DMS79 (cell line): ENCODE measurements at regions not wholly inside any gene's neighbourhood (a gene's known extent, or its start where the extent isn't known, plus 50 kb on each side); places are given as distances from the start of the nearest gene placed in this dataset.

Source experiments
- DNase-seq: peaks from one replicate; lab custom pipeline; 2025; lab: John Stamatoyannopoulos, UW

DNA sequence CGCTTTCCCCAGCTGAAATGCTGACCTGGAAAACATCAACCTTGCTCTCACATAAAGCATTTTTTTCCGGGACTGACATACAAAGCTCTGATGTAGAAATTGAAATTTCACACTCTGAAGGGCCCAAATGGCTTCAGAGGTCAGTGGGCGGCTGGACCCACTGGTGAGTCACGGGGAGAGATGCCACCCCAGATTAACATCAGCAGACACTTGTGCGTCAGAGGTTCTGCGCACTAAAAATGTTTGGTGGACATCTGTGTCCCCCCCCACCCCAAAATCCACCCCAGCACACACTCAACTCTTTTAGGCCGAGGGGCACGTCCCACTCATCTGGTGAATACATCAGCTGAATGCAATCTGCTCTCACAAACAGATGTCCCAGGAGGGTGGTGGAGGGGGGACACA lies 208.9 kb downstream of the ASB1 start:
- no peak for DNase-seq

DNA sequence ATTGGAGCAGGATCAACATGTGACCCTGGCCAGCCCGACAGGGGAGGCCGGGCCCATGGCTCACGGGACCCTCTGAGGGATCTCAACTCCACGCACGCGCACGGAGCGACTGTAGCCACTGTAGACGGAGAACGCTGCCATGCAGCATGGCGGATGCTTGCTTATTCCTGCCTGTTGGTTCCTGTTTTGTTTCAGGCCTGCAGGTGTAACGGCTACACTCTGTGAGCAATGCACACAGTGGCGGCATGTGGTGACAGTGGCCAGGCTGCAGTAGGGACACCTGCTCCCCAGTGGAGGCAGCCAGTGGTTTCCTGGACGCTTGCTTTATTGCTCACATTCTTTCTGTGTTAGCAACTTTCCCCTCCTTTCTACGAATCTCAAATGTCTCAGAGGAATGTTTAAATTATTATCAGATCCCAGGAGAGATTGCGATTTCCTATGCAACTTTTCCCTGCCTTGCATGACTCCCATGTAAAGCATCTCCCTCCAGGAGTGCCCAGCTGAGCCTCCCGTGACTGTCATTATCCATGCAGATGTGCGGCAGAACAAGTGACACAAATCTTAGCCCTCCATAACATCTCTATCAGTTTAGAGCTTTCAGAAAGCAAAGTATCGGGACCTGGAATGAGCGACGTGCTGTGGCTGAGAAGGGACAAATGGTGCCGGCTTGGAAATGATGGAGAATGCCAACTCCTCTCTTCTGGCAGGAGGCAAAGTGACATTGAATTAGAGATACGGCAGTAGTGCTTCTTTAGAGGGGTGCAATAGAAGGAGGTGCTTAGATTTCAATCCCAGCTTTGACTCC lies 209.7 kb downstream of the ASB1 start:
- no peak for DNase-seq

DNA sequence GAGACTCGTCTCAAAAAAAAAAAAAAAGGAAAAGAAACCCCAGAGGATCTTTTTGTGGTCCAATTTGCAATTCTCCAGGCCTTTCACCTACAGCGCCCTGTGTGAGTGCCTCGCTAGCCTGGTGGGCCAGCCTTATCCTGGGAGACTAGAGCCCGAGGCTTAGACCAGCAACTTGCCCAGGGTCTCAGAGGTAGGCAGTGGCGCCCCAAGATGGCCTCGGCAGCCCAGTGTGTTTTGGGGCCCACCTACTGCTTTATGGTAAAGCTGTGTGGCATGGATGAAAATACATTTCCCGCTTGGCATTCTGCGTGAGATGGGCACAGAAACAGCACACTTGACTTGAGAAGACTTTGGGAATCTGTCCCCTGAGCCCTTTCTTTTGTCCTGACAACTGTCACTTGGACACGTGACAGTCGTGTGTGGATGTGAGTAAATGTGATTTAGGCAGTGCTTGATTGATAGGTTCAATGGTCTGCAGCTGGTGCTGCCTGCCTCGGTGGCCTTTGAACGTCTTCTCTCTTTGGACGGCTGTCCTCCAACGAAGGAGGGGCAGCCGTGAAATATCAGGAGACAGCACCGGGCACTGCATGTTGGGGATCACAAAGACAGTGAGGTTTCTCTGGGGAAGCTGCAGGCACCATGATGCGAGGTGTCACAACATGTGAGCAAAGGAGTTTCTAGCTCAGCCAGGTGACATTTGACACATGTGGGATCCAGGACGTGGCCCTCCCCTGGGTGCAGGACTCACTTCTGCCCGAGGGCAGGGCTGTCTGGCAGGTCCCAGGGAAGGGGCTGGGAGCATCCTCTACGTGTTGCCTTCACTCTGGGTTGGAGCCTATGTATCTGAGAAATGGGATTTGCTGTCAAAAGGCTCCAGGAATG lies 209.5 kb upstream of the TWIST2 start:
- no peak for DNase-seq

DNA sequence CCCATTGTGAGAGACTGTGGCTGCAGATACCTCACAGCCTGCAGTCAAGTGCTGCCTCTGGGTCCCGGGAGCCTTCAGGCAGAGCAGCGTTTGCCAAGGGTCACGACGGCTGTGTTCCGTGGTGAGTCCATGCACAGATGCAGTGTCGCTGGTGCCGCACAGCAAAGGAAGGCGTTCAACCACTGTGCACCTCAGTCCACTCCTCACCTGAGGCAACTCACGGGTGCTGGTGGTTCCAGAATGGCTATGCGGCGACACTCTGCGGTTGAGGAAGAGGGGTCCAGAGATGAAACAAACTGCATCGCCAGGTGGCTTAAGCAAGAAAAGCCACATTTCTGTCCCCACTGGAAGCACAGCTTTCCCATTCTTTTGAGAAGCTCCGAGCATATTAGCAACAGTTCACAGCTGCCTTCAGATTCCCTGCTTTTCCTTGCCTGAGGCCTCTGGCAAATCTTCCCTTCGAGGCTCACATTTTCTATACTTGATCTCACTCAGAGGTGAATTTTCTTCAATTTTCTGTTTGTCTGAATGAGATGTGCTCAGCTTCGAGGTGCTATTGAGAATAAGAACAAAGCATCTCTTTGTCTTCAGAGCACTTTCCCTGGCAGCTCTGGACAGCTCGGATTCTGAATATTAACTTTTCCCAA lies 208.8 kb upstream of the TWIST2 start:
- no peak for DNase-seq

DNA sequence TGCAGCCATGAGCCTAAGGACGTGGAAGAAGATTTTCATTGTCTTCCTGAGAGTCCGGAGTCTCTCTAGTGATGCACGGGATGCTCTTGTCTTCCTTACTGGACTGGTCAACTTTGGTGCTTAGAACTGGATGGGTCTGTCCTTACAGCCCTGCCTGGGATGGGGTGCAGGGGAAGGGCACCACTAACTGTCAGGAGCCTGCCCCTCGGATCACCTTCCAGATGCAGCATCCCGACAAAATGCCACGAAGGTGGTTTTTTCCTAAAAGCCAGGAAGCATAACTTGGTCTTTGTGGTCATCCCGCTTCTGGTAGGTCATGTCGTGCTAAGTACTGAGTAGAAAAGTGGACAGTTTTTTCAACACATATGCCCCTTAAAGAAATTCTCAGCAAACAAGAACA lies 207.4 kb upstream of the TWIST2 start:
- DNase-seq: no peak

DNA sequence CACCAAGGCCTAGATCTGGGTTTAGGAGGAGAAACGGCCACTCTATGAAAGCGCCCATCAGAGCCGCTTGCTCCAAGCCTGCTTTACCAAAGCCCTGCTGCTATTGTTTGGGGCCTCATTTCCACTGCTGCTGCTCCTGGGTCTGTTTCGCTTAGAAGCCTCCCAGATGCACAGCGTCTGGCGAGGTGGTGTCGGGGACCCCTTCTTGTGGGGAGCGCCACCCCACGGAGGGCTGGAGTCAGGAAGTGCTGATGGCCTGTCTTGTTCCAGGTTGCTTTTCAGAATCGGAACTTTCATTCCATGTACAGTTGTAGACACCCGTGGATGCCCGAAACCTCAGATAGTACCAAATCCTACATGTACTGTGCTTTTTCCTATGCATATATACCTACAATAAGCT lies 204.9 kb upstream of the TWIST2 start:
- DNase-seq: no peak

DNA sequence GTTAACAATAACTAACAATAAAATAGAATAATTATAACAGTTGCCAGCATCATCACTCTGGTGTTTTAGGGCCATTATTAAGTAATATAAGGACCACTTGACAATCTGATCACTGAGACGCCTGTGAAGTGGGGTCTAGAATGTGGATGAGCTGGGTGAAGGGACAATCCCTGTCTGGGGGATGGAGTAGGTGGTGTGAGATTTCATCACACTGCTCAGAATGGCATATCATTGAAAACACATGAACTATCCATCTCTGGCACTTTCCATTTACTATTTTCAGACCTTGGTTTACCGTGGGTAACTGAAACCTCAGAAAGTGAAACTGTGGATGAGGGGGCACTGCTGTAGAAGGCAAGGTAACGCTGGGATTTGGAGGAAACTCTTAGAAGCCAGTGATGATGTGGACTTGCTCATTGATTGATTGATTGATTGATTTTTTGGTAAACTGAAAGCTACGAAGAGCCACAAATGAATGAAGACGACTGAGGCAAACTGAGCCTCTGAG lies 204.4 kb upstream of the TWIST2 start:
- no peak for DNase-seq

DNA sequence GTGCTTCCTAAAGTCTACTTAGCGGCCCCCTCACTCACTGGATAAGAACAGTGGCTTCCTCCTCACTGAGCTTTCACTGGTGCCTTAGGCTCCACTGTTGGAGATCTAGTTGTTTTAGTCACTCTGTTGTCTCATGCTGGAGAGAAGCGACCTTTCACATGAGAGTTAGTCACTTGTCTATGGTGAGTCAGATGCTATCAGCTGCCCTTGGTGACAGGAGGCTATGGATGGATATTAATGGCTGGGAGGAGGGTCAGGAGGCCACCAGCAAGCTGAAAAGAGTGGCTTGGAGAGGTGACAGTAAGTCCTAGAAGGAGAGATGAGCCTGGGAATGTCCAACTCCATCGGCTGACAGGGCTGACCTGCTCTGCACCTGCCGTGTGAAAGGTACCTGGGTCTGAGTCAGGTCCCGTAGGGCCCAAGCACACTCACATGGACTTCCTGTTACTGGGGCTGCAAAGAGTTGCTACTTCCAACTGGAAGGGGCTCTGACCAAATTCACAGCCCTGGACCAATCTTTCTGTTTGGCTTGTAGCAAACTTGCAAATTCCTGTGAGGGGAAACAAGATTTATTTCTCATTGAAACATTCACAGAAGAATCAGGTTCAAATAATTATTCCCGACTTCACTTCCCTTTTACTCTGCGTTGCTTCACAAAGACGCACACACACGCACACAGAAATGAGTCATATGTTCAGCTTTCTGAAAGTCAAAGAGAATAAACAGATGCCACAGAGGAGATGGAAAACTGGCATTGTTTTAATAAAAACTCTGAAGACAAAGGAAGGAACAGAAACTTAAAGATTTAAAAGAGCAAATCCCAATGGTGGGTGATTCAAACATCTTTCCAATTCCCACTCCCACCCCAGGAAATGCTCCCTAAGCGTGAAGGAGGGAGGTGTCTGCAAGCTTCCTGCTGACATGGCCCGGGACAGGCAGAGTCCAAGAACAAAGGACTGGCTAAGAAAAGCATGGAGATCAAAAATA lies 203.5 kb upstream of the TWIST2 start:
- no peak for DNase-seq

DNA sequence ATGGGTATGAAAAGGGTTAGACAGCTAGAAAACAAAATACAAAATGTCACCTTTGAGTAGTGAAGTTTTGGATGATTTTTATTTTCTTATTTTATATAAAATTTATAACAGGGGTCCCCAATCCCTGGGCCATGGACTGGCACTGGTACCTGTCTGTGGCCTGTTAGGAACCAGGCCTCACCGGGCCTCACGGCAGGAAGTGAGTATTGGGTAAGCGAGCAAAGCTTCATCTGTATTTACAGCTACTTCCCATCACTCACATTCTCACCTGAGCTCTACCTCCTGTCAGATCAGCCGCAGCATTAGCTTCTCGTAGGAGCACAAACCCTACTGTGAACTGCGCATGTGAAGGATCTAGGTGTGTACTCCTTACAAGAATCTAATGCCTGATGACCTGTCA lies 202.8 kb upstream of the TWIST2 start:
- no peak for DNase-seq

DNA sequence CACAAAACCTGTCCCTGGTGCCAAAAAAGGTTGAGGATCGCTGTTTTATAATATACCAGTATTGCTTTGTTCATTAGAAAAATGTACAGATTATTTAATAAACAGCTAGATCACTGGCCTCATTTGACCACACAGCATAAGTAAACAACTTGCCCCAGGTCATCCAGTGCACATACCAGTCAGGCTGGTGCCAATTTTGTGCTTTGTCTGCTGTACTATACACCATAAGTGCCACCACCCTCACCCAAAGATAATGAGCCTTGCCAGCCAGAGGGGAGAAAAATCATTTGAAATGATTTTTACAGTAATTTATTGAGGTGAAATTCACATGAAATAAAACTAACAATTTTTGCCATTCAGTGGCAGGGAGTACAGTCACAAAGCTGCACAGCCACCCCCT lies 202.2 kb upstream of the TWIST2 start:
- DNase-seq: no peak

DNA sequence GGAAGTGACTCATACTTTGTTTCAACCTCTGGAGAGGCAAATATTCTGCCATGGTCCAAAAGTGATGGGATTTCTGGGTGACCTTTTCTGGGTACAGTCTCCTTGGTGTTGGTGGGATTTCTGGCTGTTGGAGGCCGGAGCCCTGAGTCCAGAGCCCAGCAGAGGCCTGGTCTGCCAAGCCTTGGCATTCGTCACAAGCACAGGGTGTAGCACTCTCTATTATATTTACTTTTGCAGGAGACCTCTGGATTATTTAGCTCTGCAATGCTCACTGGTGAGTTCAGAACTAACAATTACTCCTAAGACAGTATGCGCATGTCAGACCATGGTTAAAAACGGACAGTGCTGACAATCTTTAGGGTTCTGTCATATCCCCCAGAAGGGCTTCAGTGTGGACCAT lies 201.6 kb upstream of the TWIST2 start:
- no peak for DNase-seq

DNA sequence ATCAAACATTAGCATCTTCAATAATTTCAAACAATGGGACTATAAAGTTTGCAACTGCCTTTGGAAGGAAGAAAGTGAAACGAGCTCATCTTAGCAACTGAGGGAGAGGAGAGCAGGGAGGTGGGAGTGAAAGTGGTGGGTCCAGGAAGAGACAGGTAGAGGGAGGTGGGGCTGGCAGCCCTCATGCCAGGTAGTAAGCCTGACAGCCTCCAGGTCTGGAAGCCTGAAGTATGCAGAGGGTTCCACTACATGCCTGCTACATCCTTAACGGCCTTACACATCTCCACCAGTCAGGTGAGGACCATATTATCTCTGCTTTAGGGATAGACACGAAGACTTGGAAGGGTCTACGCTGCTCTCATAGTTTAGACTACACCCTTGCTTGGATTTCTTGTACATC lies 201.1 kb upstream of the TWIST2 start:
- DNase-seq: no peak

DNA sequence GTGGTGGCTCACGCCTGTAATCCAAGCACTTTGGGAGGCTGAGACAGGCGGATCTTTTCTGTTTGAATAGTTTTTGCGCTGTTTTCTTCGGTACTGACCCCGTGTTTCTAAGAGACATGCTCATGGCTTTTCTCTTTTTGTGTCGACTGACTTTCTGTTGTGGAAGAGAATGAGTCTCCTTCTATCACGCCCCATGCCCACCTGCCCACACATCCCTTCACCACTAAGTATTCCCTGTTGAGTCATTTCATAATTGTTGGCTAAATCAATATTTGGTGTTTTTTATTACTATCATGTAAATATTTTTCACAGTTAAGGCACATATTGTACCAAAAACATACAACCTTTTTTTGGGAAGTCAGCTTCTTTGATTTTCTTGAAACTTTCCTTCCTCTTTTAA lies 198.8 kb upstream of the TWIST2 start:
- DNase-seq: no peak

DNA sequence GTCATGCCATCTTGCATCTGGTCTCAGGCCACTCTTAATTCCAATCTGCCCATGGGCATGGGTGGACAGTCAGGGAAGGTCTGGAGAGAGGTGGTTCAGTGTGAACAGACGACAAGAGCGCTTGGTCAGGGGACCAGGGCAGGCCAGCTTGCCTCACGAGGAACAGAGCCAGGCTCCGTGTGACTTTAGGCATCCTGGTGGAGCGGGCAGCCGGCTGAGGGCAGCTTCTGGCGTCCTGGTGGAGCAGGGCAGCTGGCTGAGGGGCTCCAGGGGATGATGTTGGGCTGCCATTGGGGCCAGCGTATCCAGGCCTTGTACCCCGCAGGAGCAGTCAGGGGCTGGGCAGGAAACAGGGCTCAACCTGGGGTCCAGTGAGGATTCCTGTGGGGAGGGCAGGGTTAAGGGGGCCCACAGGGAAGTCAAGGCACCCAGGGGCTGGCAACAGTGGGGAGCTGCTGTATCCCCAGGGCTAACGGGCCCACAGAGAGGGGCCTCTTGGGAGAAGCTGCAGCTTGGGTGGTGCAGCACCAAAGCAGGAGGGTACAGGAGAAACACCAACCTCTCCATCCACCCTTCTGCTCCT lies 197.9 kb upstream of the TWIST2 start:
- no peak for DNase-seq

DNA sequence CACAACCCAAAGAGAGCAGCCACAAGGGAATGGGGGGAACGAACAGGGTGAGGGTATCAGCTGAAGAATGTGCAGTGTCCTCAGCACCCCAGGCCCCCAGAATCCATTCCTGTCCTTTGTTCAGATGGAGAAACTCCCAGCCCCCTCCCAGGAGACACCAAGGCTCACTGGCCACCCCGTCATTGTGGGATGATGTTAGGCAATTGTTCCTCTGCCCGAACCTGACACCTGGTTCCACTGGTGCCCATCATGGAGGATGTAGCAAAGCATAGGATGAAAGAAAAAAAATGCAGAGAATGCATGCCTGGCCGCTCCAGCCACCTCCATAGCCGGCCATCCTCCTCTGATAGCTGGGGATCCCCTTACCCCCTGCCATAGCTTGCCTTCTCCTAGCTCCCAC lies 197.3 kb upstream of the TWIST2 start:
- no peak for DNase-seq

DNA sequence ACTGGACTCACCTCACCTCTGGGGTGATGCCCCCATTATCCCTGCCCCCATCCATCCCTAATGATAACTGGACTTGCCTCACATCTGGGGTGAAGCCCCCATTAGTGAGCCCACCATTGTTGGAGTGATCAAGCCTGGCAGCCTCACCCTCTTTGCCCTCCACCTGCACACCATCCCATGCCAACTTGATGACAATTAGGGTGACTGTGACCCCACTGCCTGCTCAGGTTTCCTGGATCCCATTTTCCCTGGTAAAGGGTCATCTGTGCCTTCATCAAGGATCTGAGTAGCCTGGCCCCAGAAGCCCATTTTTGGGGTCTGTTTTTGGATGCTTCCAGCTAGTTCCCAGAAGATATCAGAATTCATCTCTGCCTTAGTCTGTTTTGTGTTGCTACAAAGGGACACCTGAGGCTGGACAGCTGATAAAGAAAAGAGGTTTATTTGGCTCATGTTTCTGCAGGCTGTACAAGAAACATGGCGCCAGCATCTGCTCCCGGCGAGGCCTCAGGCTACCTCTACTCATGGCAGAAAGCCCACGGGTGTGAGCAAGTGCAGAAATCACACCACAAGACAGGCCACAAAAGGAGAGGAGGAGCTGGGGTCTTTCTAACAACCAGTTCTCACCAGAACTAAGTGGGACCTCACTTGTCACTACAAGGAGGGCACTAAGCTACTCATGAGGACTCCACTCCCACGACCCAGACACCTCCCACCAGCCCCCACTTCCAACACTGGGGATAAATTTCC lies 196.4 kb upstream of the TWIST2 start:
- no peak for DNase-seq

DNA sequence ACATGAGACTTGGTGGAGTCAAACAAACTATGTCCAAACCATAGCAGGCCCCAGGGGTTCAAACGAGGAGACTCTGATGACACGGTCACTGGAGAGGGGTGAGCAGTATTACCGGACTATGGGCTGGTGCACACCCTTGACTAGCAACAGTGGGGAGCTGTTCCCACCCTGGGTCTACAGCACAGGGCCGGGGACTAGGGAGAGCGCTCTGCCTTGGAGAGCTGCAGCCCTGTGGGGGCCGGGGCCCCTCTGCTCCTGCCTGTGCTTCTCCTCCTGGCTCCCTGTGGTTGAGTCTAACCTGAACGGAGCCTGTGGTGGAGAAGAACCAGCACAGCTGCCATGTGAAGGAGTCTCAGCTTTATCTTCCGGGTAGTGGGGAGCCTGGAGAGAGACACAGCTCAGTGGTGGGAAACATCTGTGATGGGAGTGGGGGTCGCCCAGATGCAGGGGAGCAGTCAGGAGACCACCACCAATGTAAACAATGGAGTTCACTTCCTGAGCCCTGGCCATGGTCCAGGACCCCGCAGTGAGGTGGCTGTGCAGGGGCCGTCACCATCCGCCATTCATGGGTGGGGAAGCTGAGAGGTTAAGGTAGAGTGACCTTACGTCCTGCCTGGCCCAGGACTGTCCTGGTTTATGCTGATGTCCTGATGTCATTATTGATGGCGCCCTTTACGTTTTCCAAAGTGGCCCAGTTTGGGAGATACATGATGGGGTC lies 195.7 kb upstream of the TWIST2 start:
- no peak for DNase-seq

DNA sequence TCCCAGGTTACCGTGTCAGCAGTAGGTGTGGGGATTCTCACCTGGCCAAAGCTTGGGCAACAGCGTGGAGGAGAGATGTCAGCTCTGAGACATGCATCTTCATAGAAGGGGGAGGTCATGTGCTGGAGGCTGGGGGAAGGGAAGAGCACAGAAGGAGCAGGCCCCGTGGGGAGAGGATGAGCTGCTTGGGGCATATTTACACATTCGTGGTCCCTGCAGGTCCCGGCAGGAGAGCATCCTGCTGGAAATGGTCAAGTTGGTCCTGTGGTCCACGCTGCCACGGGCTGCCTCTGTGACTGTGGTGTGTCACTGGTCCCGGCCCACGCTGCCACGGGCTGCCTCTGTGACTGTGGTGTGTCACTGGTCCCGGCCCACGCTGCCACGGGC lies 195.1 kb upstream of the TWIST2 start:
- no peak for DNase-seq

DNA sequence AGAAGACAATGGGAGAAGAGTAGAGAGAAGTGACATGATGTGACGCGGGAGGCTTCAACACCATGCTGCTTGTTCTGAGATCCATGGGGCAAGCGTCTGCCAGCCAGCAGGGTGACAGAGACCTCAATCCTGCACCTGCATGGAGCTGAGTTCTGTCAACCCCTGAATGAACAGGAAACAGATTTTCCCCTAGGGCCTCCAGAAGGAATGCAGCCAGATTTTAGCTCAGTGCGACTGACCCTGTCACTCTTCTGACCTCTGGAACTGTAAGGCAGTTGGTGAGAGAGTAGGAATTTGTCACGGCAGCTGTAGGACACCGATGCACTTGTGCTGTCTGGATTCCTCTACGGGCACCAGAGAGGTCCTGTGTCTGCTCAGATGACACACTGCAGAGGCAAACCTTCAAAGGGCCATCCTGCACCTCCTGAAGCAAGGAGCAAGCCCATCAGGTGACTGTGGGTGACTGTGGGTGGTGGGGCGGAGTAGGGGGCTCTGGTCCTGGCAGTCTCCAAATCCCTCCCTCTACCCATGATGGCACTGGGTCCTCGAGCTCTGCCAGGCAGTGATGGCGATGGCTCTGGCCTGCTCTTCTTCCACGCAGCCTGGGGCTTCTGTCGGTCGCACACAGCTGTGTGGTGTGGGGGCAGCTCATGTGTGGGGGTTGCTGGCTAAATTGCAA lies 194.3 kb upstream of the TWIST2 start:
- DNase-seq: no peak
